Spleen (tissue), 7 donors: ENCODE measurements at regions not wholly inside any gene's neighbourhood (a gene's known extent, or its start where the extent isn't known, plus 50 kb on each side); places are given as distances from the start of the nearest gene placed in this dataset.

Source experiments
- POLR2A ChIP-seq, 3 donors: fragments of 450-650 bp; IDR thresholded peaks; one replicate each; pipeline ENCODE4 v1.5.1; 2017; ENCODE audit warnings: antibody characterized with exemption in 3 of 3, mild to moderate bottlenecking in 1 of 3
- POLR2AphosphoS5 ChIP-seq, 3 donors: sonication (generic); formaldehyde crosslinking; IDR thresholded peaks; one replicate each; pipeline ENCODE4 v1.5.1; 2017; ENCODE audit warnings: antibody characterized with exemption in 3 of 3
- TF ChIP-seq, protein P1 (sequence below), 11 experiments: fragments of 200-600 bp in 7 of 11; fragments of 450-650 bp in 4 of 11; sonication (generic) in 4 of 11; IDR thresholded peaks in 8 of 11; conservative IDR thresholded peaks in 3 of 11; 1 replicate in 7 of 11; 2 replicates in 4 of 11; pipeline versions ENCODE4 v1.4.0 to v1.8.0; 2016 to 2021; ENCODE audit warnings: antibody characterized with exemption in 11 of 11, inconsistent platforms in 4 of 11, mild to moderate bottlenecking in 1 of 11
- donor health status: DM: no; HTN: no; CAD: no; lungs with moderate emphysema.
- donor health status: DM: no; HTN: no; CAD: no.
- donor health status: DM: no; HTN: no; CAD: no.

DNA sequence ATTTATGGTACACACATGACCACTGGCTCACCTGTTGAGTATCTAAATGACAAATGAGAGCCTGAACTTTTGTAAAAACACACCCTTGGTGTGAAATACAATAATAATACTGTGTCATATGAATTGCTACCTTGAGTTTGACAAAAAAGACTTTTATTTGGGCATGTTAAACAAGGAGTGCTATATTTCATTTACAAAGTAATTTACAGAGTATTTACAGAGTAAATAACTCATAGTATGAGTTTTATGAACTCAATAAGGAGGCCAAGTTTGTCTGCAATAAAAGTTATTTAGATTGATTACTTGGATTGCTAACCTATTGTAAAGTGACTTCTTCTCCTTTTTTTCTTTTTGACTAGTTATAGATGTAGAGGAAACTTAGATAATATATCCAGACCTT lies 146.0 kb upstream of the NUDT12 start:
- no peak for TF ChIP-seq POLR2A (IDR thresholded peaks at IDR 0.05)
- no peak for TF ChIP-seq POLR2AphosphoS5 (IDR thresholded peaks at IDR 0.05)
- TF ChIP-seq, protein P1, sequence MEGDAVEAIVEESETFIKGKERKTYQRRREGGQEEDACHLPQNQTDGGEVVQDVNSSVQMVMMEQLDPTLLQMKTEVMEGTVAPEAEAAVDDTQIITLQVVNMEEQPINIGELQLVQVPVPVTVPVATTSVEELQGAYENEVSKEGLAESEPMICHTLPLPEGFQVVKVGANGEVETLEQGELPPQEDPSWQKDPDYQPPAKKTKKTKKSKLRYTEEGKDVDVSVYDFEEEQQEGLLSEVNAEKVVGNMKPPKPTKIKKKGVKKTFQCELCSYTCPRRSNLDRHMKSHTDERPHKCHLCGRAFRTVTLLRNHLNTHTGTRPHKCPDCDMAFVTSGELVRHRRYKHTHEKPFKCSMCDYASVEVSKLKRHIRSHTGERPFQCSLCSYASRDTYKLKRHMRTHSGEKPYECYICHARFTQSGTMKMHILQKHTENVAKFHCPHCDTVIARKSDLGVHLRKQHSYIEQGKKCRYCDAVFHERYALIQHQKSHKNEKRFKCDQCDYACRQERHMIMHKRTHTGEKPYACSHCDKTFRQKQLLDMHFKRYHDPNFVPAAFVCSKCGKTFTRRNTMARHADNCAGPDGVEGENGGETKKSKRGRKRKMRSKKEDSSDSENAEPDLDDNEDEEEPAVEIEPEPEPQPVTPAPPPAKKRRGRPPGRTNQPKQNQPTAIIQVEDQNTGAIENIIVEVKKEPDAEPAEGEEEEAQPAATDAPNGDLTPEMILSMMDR (IDR thresholded peaks at IDR 0.05 in 8 of 11, conservative IDR thresholded peaks at IDR 0.05 in 3 of 11): no peak
